A549 (cell line): ENCODE measurements at regions not wholly inside any gene's neighbourhood (a gene's known extent, or its start where the extent isn't known, plus 50 kb on each side); places are given as distances from the start of the nearest gene placed in this dataset.

ENCODE experiments used
- ATAC-seq, 2 experiments: fragments of 200-7000 bp in 1 of 2; fragments of >200 bp in 1 of 2; cut with Nextera tagmentation in 1 of 2; cut with Tn5 transposase in 1 of 2; 3 replicates each; pipeline versions ENCODE4 v1.8.0 to v1.9.1; 2018 to 2020; ENCODE audit warnings: mild to moderate bottlenecking in 1 of 2, moderate library complexity in 1 of 2
- CTCF ChIA-PET: fragments of 300-600 bp; sonication (Branson Sonifier 250); formaldehyde crosslinking; extraction: SDS; loops from one replicate; lab custom pipeline; 2021; ENCODE audit warnings: antibody characterized with exemption, inconsistent platforms; lab: Yijun Ruan, JAX
- POLR2A ChIA-PET: fragments of 350-600 bp; formaldehyde crosslinking; extraction: SDS; loops from one replicate; lab custom pipeline; 2021; ENCODE audit warnings: antibody characterized with exemption, inconsistent platforms; lab: Yijun Ruan, JAX
- DNase-seq, 2 experiments: peaks; one replicate each; pipeline versions ENCODE4 v3.0.0 to v3.0.0-alpha.2; 2011 to 2016; ENCODE audit warnings: low read depth in 1 of 2, low spot score in 1 of 2
- FAIRE-seq: peaks from 2 replicates; lab custom pipeline; 2011; peaks lifted over from hg19 to GRCh38; lab: Jason Lieb, UNC
- H3K27ac ChIP-seq, 2 experiments: fragments of >200 bp; sonication (Bioruptor Twin); formaldehyde crosslinking; 3 replicates each; pipeline ENCODE4 v1.5.1; 2016 to 2017
- H3K4me1 ChIP-seq: fragments of >200 bp; sonication (Bioruptor Twin); formaldehyde crosslinking; 3 replicates; pipeline ENCODE4 v1.6.1; 2016
- H3K4me2 ChIP-seq: fragments of >200 bp; sonication (Bioruptor Twin); formaldehyde crosslinking; 3 replicates; pipeline ENCODE4 v1.6.1; 2016
- H3K4me3 ChIP-seq: fragments of >200 bp; sonication (Bioruptor Twin); formaldehyde crosslinking; 3 replicates; pipeline ENCODE4 v1.5.1; 2016
- H3K9me3 ChIP-seq: fragments of >200 bp; sonication (Bioruptor Twin); formaldehyde crosslinking; 3 replicates; pipeline ENCODE4 v1.6.1; 2016
- CBX8 ChIP-seq: fragments of 200-600 bp; sonication (generic); IDR thresholded peaks from 2 replicates; pipeline ENCODE4 v1.6.1; 2016
- EHMT2 ChIP-seq: fragments of 200-600 bp; sonication (generic); IDR thresholded peaks from 2 replicates; pipeline ENCODE4 v1.6.1; 2016; ENCODE audit warnings: antibody characterized with exemption, low read depth, mild to moderate bottlenecking, moderate library complexity
- EP300 ChIP-seq, 2 experiments: fragments of >200 bp; sonication (Bioruptor Twin); formaldehyde crosslinking; IDR thresholded peaks; 2 replicates in 1 of 2; 3 replicates in 1 of 2; pipeline ENCODE4 v1.6.1; 2016 to 2017
- ESRRA ChIP-seq: fragments of 150-350 bp; IDR thresholded peaks from 2 replicates; pipeline ENCODE4 v1.6.1; 2014; ENCODE audit warnings: mild to moderate bottlenecking, low read length, borderline replicate concordance
- FOSB ChIP-seq: fragments of 250-450 bp; sonication (Bioruptor Pico); IDR thresholded peaks from 2 replicates; pipeline ENCODE4 v1.5.0; 2020; ENCODE audit warnings: mild to moderate bottlenecking, moderate library complexity
- FOSL2 ChIP-seq, 2 experiments: fragments of 450-650 bp in 1 of 2; fragments of >200 bp in 1 of 2; sonication (Bioruptor Twin) in 1 of 2; formaldehyde crosslinking; IDR thresholded peaks; 2 replicates each; pipeline versions ENCODE4 v1.5.0 to v1.6.1; 2016 to 2020; ENCODE audit warnings: mild to moderate bottlenecking in 1 of 2, moderate library complexity in 1 of 2
- FOXS1 ChIP-seq: fragments of 250-450 bp; sonication (Bioruptor Pico); IDR thresholded peaks from 2 replicates; pipeline ENCODE4 v1.5.0; 2020; ENCODE audit warnings: mild to moderate bottlenecking, moderate library complexity
- HOXB13 ChIP-seq: fragments of 250-450 bp; sonication (Bioruptor Pico); IDR thresholded peaks from 2 replicates; pipeline ENCODE4 v1.5.0; 2020; ENCODE audit warnings: low read depth, mild to moderate bottlenecking, moderate library complexity
- JUN ChIP-seq, 2 experiments: fragments of >200 bp; sonication (Bioruptor Twin); formaldehyde crosslinking; IDR thresholded peaks; 2 replicates in 1 of 2; 3 replicates in 1 of 2; pipeline ENCODE4 v1.6.1; 2016 to 2017
- JUNB ChIP-seq: fragments of >200 bp; sonication (Bioruptor Twin); formaldehyde crosslinking; IDR thresholded peaks from 2 replicates; pipeline ENCODE4 v1.6.1; 2016
- KDM1A ChIP-seq: fragments of 200-600 bp; sonication (generic); IDR thresholded peaks from 2 replicates; pipeline ENCODE4 v1.6.1; 2016; ENCODE audit warnings: low read depth, mild to moderate bottlenecking
- KDM5A ChIP-seq: fragments of 200-600 bp; sonication (generic); IDR thresholded peaks from 2 replicates; pipeline ENCODE4 v1.6.1; 2016; ENCODE audit warnings: antibody characterized with exemption, mild to moderate bottlenecking
- MAFK ChIP-seq: fragments of 450-650 bp; IDR thresholded peaks from 2 replicates; pipeline ENCODE4 v1.6.1; 2014; ENCODE audit not compliant: partially characterized antibody
- MYC ChIP-seq: IDR thresholded peaks from 2 replicates; pipeline ENCODE4 v1.6.1; 2012; ENCODE audit warnings: mild to moderate bottlenecking, inconsistent platforms, low read length, improper control_type of control experiment, borderline replicate concordance
- NFE2L2 ChIP-seq: fragments of 150-350 bp; conservative IDR thresholded peaks from 2 replicates; pipeline ENCODE4 v1.6.1; 2014; ENCODE audit warnings: low read length
- PHF8 ChIP-seq: fragments of 200-600 bp; sonication (generic); IDR thresholded peaks from 2 replicates; pipeline ENCODE4 v1.6.1; 2016; ENCODE audit warnings: low read depth, mild to moderate bottlenecking, antibody characterized with exemption, moderate library complexity, borderline replicate concordance
- RCOR1 ChIP-seq: fragments of 150-350 bp; IDR thresholded peaks from 2 replicates; pipeline ENCODE4 v1.6.1; 2014; ENCODE audit warnings: antibody characterized with exemption, low read length, low read depth
- SREBF2 ChIP-seq: fragments of 450-650 bp; IDR thresholded peaks from 2 replicates; pipeline ENCODE4 v1.6.1; 2014; ENCODE audit warnings: mild to moderate bottlenecking, moderate library complexity
- TFCP2L1 ChIP-seq: fragments of 250-450 bp; sonication (Bioruptor Pico); IDR thresholded peaks from 2 replicates; pipeline ENCODE4 v1.5.0; 2021; ENCODE audit warnings: mild to moderate bottlenecking
- ZC3H11A ChIP-seq: fragments of 450-650 bp; IDR thresholded peaks from 2 replicates; pipeline ENCODE4 v1.6.1; 2014; ENCODE audit warnings: antibody characterized with exemption, mild to moderate bottlenecking
- ZSCAN20 ChIP-seq: fragments of 250-450 bp; sonication (Bioruptor Pico); IDR thresholded peaks from 2 replicates; pipeline ENCODE4 v1.8.0; 2022; ENCODE audit warnings: mild to moderate bottlenecking, moderate library complexity
- WGBS: methylation state at CpG from one replicate; pipeline ENCODE4 v1.1.6; 2017; ENCODE audit errors: missing lambda C conversion rate; 5-methylcytosine and 5-hydroxymethylcytosine counted together
- TF ChIP-seq, protein P1 (sequence below): fragments of 250-450 bp; sonication (Bioruptor Pico); IDR thresholded peaks from 2 replicates; pipeline ENCODE4 v1.5.0; 2021; ENCODE audit warnings: mild to moderate bottlenecking, moderate library complexity, borderline replicate concordance
- TF ChIP-seq, protein P2 (sequence below): IDR thresholded peaks from 2 replicates; pipeline ENCODE4 v1.6.1; 2012
- TF ChIP-seq, protein P3 (sequence below): fragments of 450-650 bp; IDR thresholded peaks from 2 replicates; pipeline ENCODE4 v1.6.1; 2014; ENCODE audit warnings: antibody characterized with exemption
- TF ChIP-seq, protein P4 (sequence below): IDR thresholded peaks from 2 replicates; pipeline ENCODE4 v1.6.1; 2012; ENCODE audit warnings: low read depth, borderline replicate concordance
- TF ChIP-seq, protein P5 (sequence below): fragments of 150-350 bp; IDR thresholded peaks from 2 replicates; pipeline ENCODE4 v1.6.1; 2014; ENCODE audit warnings: low read depth, mild to moderate bottlenecking, low read length

DNA sequence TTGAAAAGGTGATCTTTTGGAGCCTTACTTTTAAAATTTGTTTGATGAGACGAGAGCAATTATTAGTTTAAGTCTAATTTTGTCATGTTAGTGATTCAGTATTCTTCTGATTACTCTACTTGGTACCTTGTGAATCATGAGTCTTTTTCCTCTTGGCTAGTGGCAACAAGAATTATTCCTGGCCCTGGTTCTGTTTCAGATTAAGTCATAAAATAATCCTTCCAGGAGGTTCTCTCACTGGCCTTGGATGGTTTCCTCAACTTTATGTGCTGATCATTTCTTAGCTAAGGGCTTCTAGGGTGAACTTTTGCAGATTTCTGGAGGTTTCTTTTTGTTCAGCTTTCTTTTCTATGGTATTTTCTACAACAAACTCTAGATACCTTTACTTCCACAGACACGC is 741.8 kb upstream of the LUZP2 start:
- H3K4me3 ChIP-seq: no peak overlapping the region
- DNase-seq (no peak), ATAC-seq (no peak), FAIRE-seq (no peak)
- ChIA-PET POLR2A (no interaction called here), CTCF (interaction anchor here (0.6 kb wide), 1 partner anchor 1330 kb away, joined by 3 read pairs; no protein-coding TSS in a partner anchor)
- H3K4me1 ChIP-seq: no peaks in the 10 kb centered on the region
- no peak overlapping the region for H3K27ac ChIP-seq
- H3K4me2 ChIP-seq: no peak overlapping the region
- no peak for TF ChIP-seq EP300 (IDR thresholded peaks at IDR 0.05)
- TF ChIP-seq, protein P1, sequence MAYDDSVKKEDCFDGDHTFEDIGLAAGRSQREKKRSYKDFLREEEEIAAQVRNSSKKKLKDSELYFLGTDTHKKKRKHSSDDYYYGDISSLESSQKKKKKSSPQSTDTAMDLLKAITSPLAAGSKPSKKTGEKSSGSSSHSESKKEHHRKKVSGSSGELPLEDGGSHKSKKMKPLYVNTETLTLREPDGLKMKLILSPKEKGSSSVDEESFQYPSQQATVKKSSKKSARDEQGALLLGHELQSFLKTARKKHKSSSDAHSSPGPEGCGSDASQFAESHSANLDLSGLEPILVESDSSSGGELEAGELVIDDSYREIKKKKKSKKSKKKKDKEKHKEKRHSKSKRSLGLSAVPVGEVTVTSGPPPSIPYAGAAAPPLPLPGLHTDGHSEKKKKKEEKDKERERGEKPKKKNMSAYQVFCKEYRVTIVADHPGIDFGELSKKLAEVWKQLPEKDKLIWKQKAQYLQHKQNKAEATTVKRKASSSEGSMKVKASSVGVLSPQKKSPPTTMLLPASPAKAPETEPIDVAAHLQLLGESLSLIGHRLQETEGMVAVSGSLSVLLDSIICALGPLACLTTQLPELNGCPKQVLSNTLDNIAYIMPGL: no peak
- TF ChIP-seq TFCP2L1 (CRISPR knock-in tag): no peak
- TF ChIP-seq EHMT2: no peak
- no peak for TF ChIP-seq JUNB
- no peak for TF ChIP-seq KDM1A
- no peak for TF ChIP-seq FOSL2 (IDR thresholded peaks at IDR 0.05)
- TF ChIP-seq FOSL2 (CRISPR knock-in tag; IDR thresholded peaks at IDR 0.05): no peak
- TF ChIP-seq HOXB13 (CRISPR knock-in tag): no peak
- H3K9me3 ChIP-seq: no peaks in the 10 kb centered on the region
- 48% methylated on average over 2 of the region's 2 CpGs for WGBS

DNA sequence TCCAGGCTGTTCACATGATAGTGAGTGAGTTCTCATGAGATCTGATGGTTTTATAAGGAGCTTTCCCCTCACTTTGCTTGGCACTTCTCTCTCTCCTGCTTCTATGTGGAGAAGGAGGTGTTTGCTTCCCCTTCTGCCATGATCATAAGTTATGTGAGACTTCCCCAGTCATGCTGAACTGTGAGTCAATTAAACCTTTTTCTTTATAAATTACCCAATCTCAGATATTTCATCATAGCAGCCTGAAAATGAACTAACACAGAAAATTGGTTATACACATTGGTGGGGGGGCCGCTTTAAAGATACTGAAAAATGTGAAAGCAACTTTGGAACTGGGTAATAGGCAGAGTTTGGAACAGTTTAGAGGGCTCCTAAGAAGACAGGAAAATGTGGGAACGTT is 741.1 kb upstream of the LUZP2 start:
- H3K9me3 ChIP-seq: no peaks in the 10 kb centered on the region
- 20% methylated on average over 2 of the region's 2 CpGs for WGBS
- TF ChIP-seq MAFK (no peak), SREBF2 (no peak), ZC3H11A (no peak), MYC (no peak), KDM5A (no peak), ESRRA (no peak), FOSL2 (IDR thresholded peaks at IDR 0.05) (no peak), FOSL2 (CRISPR knock-in tag; IDR thresholded peaks at IDR 0.05) (no peak), NFE2L2 (no peak), FOXS1 (no peak), FOSB (no peak), RCOR1 (no peak), CBX8 (no peak), PHF8 (no peak), JUN (IDR thresholded peaks at IDR 0.05) (no peak), EHMT2 (no peak), ZSCAN20 (CRISPR knock-in tag) (no peak)
- TF ChIP-seq, protein P2, sequence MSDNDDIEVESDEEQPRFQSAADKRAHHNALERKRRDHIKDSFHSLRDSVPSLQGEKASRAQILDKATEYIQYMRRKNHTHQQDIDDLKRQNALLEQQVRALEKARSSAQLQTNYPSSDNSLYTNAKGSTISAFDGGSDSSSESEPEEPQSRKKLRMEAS: no peak
- TF ChIP-seq, protein P3, sequence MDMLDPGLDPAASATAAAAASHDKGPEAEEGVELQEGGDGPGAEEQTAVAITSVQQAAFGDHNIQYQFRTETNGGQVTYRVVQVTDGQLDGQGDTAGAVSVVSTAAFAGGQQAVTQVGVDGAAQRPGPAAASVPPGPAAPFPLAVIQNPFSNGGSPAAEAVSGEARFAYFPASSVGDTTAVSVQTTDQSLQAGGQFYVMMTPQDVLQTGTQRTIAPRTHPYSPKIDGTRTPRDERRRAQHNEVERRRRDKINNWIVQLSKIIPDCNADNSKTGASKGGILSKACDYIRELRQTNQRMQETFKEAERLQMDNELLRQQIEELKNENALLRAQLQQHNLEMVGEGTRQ: no peak
- TF ChIP-seq, protein P4, sequence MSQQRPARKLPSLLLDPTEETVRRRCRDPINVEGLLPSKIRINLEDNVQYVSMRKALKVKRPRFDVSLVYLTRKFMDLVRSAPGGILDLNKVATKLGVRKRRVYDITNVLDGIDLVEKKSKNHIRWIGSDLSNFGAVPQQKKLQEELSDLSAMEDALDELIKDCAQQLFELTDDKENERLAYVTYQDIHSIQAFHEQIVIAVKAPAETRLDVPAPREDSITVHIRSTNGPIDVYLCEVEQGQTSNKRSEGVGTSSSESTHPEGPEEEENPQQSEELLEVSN: no peak
- TF ChIP-seq, protein P5, sequence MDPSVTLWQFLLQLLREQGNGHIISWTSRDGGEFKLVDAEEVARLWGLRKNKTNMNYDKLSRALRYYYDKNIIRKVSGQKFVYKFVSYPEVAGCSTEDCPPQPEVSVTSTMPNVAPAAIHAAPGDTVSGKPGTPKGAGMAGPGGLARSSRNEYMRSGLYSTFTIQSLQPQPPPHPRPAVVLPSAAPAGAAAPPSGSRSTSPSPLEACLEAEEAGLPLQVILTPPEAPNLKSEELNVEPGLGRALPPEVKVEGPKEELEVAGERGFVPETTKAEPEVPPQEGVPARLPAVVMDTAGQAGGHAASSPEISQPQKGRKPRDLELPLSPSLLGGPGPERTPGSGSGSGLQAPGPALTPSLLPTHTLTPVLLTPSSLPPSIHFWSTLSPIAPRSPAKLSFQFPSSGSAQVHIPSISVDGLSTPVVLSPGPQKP: no peak
- TF ChIP-seq, all 56 proteins: peak for 0
- DNase-seq: no peak
- no peak for ATAC-seq
- H3K27ac ChIP-seq: no peak overlapping the region
- ChIA-PET POLR2A (no interaction called here), CTCF (no interaction called here)
- no peaks in the 10 kb centered on the region for H3K4me1 ChIP-seq
- H3K4me3 ChIP-seq: no peak overlapping the region
- no peak for FAIRE-seq
- no peak overlapping the region for H3K4me2 ChIP-seq
